KG1 (cell line): ENCODE measurements at regions not wholly inside any gene's neighbourhood (a gene's known extent, or its start where the extent isn't known, plus 50 kb on each side); places are given as distances from the start of the nearest gene placed in this dataset.

Experiments
- DNase-seq: peaks from one replicate; lab custom pipeline; 2025; lab: John Stamatoyannopoulos, UW

DNA sequence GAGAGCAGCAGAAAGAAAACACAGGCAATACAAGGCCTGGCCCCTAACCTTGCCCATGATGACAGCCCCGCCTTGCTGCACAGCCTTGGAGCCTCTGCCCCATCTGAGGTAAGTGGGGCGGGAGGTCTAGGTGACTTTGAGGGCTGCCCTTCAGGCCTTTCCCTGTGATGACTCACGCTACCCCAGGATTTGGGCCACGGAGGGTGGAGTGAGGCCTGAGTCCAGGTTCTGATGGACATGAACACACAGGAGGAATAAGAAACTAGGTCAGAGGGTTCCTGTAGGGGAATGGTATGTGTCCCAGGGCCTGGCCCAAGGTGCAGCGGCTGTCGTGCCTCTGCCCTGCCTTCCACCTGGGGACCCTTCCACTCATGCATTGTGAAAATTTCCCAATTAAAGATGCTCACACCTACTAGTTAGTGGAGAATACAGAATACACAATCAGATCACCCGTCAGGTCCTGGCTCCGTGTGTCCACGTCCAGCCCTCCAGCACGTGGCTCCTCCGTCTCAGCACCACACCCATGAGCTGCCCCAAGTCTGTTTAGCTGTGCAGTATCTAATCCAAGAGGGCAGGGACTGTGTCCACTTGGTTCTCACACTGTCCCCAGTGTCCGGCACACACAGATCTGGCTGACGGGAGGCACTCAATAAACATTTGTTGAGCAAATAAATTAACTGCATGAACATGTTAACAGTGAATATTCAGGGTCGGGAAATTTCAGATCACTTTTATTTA lies 111.0 kb downstream of the CHST1 start:
- no peak for DNase-seq

DNA sequence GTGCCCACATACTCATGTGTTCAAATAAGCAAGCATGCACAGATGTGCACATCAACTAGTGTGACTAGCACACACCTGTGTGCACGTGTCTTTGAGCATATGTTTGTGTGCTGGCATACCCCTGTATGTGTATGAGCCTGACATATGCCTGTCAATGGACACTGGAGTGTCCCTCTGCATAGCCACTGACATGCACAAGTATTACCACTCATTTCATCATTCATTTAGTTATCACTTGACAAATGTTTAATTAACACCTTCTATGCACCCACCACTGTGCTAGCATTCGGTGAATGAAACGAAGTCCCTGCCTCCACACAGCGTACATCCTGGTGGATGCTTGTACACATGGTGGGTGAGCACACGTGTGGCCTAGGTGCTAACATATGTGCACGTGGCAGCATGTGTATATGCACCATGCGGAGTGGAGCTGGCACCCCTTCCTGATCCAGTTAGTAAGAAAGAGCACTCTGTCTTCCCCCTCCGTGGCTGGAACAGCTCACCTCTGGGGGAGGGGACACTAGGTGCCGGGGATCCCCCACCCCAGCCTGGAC lies 112.0 kb downstream of the CHST1 start:
- no peak for DNase-seq

DNA sequence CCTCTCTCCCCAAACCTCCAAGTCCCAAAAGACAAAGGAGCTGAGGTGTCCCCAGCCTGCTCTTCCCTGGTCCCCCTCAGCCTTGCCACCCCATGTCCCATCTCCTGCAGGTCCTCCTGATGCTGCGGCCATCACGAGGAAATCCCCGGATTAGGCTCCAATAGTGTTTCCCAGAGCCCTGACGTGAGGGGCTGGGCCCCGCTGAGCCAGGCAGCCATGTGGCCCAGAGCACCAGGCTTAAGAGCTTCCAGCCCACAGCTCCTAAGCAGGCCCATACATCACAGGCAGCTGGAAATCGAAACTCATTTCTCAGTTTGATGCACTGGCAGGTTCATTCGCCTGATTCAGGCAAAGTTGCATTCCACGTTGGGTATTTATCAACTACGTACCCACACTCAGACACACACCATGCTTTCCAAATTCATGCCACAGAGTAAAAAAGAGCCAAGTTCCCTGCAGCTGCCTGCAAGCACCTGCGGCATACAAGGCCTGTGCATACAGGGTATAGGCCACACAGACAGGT lies 114.2 kb downstream of the CHST1 start:
- DNase-seq, result no peak

DNA sequence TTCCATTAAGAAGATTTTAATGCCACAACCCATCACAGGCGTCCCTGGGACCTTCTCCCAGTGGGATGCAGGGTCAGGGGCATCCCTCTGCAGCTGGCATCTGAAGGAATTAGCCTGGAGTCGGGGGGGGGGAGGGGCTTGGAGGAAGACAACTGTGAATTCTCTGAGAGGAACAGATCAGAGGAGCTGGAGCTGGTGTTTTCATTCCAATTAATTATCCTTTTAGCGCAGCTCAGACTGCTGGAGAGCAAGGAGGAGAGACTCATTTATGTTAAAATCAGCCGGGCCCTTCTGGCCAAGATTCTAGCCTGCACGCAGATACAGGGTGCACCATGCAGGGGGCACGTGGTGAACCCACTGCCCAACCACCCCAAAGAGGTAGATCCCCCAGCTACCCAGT lies 116.2 kb downstream of the CHST1 start:
- no peak for DNase-seq

DNA sequence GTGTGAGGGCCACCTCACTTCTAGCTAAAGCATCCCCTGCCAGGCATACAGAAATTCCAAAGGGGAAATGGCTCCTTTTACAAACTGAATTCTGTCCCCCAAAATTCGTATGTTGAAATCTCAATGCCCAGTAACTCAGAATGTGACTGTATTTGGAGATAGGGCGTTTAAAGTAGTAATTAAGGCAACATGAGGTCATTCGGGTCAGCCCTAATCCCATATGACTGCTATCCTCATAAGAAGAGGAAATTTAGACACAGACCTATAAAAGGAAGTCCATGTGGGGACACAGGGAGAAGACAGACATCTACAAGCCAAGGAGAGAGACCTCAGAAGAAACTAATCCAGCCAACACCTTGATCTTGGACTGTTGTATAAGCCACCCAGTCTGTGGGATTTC lies 119.1 kb downstream of the CHST1 start:
- DNase-seq, result no peak

DNA sequence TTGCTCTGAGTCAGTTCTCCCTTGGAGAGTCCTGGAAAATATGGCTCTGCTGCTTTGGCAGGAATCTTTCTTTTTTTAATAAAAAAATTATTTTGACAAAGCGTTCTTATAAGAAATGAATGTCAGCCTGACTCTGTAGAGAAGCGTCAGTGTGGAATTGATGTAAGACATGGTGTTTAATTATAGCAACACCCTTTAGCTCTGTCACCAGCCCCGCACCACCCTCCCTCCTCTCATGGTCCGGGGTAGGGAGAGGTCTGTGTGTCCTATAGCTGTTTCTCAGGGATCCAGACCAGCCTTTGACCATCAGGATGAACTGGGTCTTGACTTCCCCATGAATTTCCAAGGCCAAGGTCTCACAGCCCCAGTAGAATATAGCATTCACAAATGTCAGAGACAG lies 120.6 kb downstream of the CHST1 start:
- DNase-seq, result no peak

DNA sequence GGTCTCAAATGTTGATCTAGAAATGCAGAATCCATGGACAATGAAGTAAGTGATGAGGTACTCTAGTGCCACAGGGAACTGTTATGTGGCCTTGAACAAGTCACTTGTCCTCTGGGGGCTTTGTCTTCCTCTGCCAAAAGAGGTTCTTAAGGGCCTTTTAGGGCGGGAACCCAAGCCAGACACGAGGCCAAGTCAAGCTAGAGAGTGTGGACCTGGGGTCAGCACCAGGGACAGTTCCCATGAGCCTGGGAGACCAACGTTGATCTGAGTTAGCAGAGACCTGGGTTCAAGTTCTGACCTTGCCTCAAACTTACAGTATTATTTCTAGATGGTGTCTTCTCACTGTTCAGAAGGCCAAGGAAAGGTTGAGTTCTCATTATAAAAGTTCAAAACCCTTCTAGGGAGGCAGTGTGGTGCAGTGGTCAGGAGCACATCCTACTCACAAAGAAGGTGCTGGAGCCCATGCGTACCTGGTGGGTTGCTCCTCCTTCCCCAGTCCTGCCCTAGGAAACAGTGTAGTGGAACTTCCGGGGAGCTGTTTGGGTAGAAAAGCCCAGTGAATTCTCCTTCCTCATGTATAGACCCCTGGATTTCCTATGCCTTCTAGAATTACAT lies 121.5 kb downstream of the CHST1 start:
- no peak for DNase-seq

DNA sequence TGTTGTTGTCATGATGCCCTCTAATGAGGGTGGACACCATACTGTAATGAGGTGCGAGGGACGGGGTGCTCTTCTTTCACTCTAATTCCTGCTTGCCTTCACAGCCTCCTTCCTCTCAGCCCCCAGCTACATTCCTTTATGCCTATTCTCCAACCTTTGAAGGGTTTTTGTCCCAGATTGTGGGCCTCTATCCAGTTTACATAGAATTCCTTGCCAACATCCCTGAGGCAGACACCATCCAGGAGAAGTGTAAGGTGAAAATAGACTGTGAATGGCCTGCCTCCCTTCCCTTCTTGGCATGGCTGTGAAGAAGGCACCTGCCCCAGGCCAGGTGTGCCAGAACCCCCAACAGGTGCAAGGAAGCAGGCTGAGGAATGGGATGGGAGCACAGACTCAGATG lies 122.3 kb downstream of the CHST1 start:
- no peak for DNase-seq

DNA sequence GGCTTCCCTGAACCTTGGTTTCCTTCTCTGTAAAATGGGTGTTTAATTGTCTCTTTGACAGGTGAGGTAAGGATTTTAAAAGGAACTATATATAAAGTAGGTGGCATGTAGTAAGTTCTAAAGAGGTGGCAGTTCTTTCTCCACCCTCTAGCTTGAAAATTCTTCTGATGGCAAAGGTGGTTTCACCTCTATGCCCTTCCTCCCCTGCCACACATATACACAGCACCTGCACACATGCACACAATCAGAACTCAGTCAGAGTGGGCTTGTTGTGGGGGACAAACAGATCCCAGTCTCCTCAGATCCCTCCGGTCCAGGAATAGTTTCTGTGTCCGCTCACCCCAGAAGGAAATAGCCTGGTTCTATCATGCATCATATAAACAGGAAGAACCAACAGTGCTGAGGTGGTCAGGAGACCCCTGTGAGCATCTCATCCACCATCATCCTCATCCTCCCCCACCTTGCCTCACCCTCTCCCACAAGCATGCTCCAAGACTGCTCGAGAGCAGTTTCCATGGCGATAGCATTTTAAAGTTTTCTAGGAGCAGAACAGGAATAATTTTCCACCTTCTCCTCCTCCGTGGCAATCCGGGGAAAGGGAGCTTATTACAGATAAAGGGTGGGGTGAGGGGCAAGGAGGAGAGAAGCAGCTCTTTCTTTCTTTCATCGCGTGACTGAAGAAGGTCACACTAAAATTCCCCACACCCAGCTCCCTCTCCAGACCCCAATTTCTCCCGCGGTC lies 123.6 kb downstream of the CHST1 start:
- no peak for DNase-seq

DNA sequence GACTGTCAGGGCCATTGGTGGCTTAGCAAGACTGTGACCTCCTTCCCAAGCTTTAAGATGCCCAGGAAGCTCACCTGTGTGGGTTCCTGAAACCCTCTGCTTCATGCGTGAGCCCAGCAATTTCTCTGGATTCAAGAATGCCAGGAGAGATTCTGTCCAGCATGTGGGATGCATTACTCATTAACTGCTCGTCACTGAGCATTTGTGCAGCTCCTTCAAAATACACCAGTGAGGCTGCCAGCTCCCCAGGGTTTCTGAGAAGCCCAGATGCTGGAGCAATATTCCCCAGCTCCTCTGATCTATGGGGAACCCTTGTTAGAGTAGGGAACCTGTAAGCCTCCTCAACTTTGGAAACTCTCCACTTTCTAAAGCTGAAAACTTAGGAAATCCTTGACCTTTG lies 126.5 kb downstream of the CHST1 start:
- no peak for DNase-seq

DNA sequence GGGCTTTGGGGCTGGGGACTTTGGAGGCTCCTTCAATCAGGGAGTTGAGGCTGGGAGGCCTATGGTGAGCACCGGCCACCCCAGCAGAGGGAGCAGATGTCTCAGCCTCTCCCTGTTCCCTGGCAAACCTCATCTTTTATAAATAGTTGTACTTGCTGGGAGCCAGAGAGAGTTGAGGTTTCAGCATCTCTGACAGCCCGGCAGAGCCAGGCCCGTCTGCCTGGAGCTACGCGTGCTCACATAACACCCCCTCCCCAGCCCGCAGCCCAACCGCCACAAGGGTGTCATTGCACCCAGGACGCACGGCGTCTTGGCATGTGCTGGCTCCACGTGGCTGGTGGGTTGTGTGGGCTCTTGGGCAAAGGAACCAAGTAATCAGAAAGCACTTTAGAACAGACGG lies 127.1 kb downstream of the CHST1 start:
- no peak for DNase-seq

DNA sequence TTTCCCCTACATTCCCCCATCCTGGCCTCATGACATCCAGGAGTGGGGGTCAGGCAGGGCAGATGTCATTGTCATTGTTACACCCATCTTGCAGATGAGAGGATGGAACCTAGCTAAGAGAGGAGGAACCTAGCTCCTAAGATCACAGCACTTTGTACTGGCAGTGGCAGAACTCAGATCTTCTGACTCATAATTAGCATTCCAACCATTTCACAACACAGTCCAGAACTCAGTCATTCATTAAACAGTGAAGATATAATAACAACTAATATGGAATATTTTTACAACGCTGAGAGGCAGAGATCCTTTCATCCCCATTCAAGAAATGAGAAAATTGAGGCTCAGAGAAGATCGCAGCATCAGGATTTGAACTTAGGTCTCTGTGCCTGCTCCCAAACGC lies 127.8 kb downstream of the CHST1 start:
- no peak for DNase-seq

DNA sequence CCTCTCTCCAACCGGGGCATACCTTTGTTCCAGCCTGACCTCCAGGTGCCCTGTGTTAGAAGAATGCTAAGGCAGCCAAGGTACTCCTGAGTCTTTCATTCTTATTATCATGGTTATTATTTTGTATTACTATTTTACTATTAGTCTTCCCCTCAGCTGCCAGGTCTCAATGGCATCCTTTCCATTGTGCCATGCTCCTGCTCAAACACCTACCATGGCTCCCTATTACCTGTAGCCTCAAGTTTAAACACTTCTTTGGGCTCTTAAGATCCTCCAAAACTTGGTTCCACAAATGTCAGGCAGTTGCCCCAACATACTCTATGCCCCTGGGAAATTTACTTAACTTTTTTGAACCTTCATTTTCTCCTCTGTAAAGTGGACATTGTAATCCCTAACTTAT lies 130.4 kb downstream of the CHST1 start:
- DNase-seq, result no peak

DNA sequence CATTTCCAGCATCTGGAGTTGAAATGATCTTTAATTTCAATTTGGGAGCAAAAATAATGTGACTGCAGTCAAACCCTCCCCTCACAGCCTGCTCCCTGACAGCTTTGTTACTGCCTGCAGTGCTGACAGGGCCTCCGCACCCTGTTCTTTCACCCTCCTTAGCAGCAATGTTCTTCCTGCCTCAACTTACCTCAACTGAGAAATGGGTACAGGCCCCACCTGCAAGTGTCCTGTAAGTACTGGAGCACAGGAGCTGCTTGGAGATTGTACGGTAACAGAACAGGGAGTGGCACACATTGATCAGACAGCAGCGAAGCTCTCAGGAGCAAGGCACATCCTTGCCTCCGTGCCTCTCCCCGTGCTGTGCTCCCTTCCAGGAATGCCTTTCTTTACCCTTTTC lies 131.3 kb downstream of the CHST1 start:
- DNase-seq, result no peak

DNA sequence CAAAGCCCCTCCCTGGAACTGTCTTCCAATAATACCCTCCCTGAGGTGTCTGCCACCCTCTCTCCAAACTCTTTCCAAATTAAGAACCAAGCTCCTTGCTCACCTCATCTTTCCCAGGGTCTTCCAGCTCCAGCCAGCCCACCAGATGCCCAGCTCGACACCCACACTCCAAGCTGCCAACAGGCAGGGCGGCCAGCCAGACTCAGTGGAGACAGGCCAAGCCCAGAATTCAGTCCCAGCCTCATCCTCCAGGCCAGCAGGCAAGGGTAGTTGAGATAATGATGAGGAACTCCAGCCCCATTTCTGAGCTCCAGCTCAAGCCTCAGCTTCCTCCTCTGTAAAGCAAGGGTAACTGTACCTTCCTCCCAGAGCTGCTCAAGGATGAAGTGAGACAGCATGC lies 132.9 kb downstream of the CHST1 start:
- DNase-seq, result no peak

DNA sequence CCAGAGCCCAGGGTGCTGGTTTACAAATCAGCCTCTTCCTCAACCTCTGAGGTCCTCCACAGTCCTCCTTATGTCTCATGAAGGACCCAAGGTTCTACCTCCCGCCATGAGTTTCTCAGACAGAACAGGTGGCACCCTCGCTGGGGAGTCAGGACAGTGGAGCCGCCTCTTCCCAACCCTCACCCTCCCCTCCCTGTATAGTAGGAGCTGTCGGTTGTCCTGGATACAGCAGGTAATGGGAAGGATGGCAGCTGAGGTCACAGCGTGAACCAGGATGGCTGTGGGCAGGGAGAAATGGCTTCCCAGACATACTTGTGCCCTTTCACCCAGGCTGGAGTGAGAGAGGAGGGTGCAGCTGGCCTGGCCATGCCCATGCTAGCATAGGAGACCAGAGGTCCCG lies 134.6 kb downstream of the CHST1 start:
- no peak for DNase-seq

DNA sequence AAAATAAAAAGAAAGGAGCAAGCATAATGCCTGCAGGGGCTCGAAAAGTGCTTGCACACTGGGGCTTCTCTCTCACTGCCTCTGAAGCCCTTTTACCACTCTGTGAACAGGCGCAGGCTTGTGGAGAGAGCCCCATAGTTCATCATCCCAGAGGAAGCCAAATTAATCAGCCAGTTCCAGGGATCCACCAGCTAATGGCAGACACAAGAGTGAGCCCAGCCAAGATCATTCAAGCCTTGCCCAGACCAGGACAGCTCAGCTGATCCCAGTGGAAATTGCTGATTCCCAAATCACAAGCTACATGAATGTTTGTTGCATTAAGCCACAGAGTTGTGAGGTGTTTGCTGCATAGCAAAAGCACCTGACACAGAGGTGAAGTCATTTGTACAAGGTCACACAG lies 135.3 kb downstream of the CHST1 start:
- no peak for DNase-seq

DNA sequence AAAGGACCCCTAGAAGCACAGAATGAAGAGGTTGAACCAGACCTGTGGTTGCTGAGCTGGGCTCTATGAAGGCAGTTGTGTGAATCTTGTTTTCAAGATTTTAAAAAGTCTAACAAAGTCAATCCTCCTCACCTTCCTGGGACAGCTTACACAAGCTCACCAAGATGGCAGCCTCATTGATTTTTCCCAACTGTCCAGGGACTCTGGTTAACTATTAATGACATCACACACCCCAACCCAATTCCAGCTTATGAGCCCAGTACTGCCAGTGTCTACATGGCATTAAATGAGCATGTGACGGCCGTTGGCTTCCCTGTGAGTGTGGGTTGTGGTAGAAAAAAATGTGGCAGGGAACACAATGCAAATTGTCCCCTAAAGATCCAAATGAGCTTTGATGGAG lies 137.0 kb downstream of the CHST1 start:
- no peak for DNase-seq

DNA sequence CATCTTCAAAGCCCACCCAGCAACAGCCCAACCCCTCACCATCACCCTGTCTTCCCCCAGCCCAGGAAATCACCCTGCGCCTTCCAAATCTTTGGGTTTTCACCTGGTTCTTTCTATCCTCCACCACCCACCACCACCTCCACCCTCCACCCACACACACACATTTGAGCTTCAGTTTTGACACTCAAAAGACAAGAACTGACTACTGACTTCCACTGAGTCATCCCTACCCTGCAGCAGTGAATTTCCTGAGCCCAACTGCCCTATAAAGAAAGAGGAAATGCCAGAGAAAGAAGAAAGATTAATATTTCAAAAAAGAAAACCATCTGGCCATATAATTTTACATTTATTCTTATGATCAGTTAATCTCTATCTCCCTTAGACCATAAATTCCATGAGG lies 137.5 kb downstream of the CHST1 start:
- DNase-seq, result no peak

DNA sequence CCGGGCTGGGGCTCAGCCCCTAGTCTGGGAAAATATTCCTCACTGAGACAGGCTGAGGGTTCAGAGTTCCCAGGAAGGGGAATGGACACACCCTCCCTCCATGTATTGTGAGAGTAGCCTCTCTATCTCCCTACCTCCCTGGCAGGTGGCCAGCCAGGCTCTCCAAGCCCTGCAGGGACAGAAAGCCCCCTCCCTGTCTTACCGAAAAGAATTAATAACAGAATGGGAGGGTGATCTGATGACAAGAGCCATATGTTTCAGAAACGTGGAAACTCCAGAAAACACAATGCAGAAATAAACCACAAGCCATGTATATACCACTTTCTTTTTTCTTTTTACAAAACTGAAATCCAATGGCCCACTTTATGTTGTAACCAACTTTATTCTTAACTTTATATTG lies 140.0 kb downstream of the CHST1 start:
- DNase-seq, result no peak

DNA sequence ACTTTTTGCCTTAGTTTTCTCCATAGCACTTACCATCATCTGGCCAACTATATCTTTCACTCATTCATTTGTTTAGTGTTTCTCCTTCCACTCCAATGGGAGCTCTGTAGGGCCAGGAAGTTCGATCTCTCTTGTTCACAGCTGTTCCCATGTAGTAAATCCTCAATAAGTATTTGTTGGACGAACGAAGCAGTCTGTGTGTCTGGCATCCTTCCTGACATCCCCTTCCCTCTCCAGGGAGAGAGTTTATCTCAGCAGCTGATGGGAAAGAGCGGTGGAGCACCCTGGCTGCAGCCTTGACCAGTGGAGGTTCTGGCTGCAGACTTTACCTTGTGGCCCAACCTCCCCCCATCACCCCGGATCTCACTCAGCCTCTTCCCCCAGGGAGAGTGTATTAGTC lies 141.7 kb downstream of the CHST1 start:
- no peak for DNase-seq

DNA sequence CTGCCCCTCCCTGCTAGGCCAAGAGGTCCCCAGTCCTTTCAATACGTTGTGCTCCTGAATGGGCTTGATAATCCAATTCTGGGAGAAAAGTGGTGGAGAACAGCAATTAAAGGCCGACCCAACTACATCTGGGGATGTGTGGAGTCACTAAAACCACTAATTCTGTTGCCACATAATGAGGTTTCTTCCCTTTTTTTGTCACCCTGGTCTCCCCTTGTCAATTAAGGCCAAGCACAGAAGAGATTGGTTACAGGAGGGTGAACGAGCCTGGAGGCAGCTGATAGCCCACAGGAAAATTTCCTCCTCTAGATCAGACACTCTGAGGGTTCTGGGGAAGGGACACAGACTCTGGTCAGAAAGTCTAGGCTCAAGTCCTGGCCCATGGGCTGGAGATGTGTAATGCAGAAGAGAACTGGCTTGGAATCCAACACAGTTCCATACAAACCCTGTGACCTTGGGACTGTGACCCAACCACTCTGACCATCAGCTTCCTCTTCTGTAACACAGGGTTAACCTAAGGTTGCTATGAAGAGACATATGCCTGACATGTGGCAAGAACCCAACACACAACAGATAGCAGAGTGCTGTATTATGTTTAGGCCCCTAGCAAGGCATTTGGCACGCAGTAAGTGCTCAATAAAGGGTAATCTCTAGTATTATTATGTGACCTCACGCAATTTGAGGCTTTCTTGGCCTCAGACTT lies 146.4 kb downstream of the CHST1 start:
- DNase-seq, result no peak
